SK-N-SH treated with all-trans-retinoic acid at 6 μM for 48 hours (cell line): ENCODE measurements at regions not wholly inside any gene's neighbourhood (a gene's known extent, or its start where the extent isn't known, plus 50 kb on each side); places are given as distances from the start of the nearest gene placed in this dataset.

Experiments used
- ATAC-seq: fragments of 200-7000 bp; cut with Tn5 transposase; 3 replicates; pipeline ENCODE4 v1.9.1; 2020; ENCODE audit warnings: mild to moderate bottlenecking, moderate library complexity
- ARNTL ChIP-seq: fragments of 450-650 bp; formaldehyde crosslinking; IDR thresholded peaks from 2 replicates; pipeline ENCODE4 v1.5.0; 2020; ENCODE audit warnings: low read depth, mild to moderate bottlenecking, moderate library complexity, borderline replicate concordance
- GLIS3 ChIP-seq: fragments of 250-450 bp; sonication (Bioruptor Pico); IDR thresholded peaks from 2 replicates; pipeline ENCODE4 v1.5.0; 2020; ENCODE audit warnings: mild to moderate bottlenecking, moderate library complexity
- PPARA ChIP-seq: fragments of 250-450 bp; sonication (Bioruptor Pico); IDR thresholded peaks from 2 replicates; pipeline ENCODE4 v1.5.0; 2020; ENCODE audit warnings: mild to moderate bottlenecking, borderline replicate concordance
- TOX ChIP-seq: fragments of 250-450 bp; sonication (Bioruptor Pico); IDR thresholded peaks from 2 replicates; pipeline ENCODE4 v1.8.0; 2021; ENCODE audit warnings: mild to moderate bottlenecking, moderate library complexity, borderline replicate concordance
- TSHZ2 ChIP-seq: fragments of 250-450 bp; sonication (Bioruptor Pico); IDR thresholded peaks from 2 replicates; pipeline ENCODE4 v1.5.0; 2020; ENCODE audit warnings: mild to moderate bottlenecking, moderate library complexity
- ZFP30 ChIP-seq: fragments of 450-650 bp; formaldehyde crosslinking; IDR thresholded peaks from 2 replicates; pipeline ENCODE4 v1.5.0; 2022; ENCODE audit warnings: mild to moderate bottlenecking, moderate library complexity
- ZNF565 ChIP-seq: fragments of 450-650 bp; formaldehyde crosslinking; conservative IDR thresholded peaks from 2 replicates; pipeline ENCODE4 v1.5.0; 2020; ENCODE audit warnings: low read depth, mild to moderate bottlenecking, moderate library complexity
- ZNF70 ChIP-seq: fragments of 450-650 bp; formaldehyde crosslinking; IDR thresholded peaks from 2 replicates; pipeline ENCODE4 v1.5.0; 2020; ENCODE audit warnings: mild to moderate bottlenecking, moderate library complexity
- ZNF8 ChIP-seq: fragments of 450-650 bp; formaldehyde crosslinking; IDR thresholded peaks from 2 replicates; pipeline ENCODE4 v1.5.0; 2020; ENCODE audit warnings: mild to moderate bottlenecking, moderate library complexity

- TF ChIP-seq GLIS3 (CRISPR knock-in tag) (no peak), ZNF8 (no peak), ZNF70 (CRISPR knock-in tag) (no peak), ZFP30 (CRISPR knock-in tag) (no peak), PPARA (CRISPR knock-in tag) (no peak), ZNF565 (no peak), TSHZ2 (CRISPR knock-in tag) (no peak), ARNTL (CRISPR knock-in tag) (no peak), TOX (no peak)
- no peak for ATAC-seq
These were observed 49.9 kb upstream of the TENM3 start for GRCh38 chr4:182193311-182193710.
